Fibroblast of villous mesenchyme (primary cell): ENCODE measurements at regions not wholly inside any gene's neighbourhood (a gene's known extent, or its start where the extent isn't known, plus 50 kb on each side); places are given as distances from the start of the nearest gene placed in this dataset.

Experiments used
- DNase-seq: peaks from one replicate; pipeline ENCODE4 v3.0.0-alpha.2; 2010; ENCODE audit warnings: low read depth
- H3K4me3 ChIP-seq: 2 replicates; pipeline ENCODE4 v1.5.1; 2011; ENCODE audit warnings: low read depth, mild to moderate bottlenecking, low read length
- CTCF ChIP-seq: IDR thresholded peaks from 2 replicates; pipeline ENCODE4 v1.5.1; 2012; ENCODE audit warnings: low read depth, mild to moderate bottlenecking, low read length; ENCODE audit not compliant: insufficient read depth

- TF ChIP-seq CTCF = no peak
- DNase-seq = no peak
- no peak overlapping the region for H3K4me3 ChIP-seq
Measured at GRCh38 chr12:123047289-123047688, 66.8 kb downstream of the ARL6IP4 start.

GRCh38 chr12:123046431-123046830 lies 66.0 kb downstream of the ARL6IP4 start:
- TF ChIP-seq CTCF = no peak
- DNase-seq = peak; percentile 36
- no peak overlapping the region for H3K4me3 ChIP-seq

DNA sequence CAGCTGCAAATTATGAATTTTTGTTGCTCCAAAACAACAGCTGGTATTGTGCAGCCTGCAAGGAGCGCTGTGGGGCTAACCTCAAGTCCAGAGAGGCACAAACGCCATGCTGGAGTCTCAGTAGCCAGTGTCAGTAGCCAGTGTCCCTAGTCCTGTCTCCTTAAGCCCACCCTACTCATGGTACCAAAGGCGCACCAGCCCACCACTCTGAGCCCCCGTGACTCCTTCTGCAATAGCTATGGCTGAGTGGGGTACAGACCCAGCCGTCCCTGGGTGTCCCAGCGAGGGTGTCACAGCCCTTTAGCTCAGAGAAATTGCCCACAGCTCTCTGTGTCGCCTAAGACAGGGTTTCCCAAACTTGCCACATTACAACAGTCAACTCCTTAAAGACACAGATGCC lies 65.2 kb downstream of the ARL6IP4 start:
- no peak overlapping the region for H3K4me3 ChIP-seq
- DNase-seq = no peak
- TF ChIP-seq CTCF = no peak

DNA sequence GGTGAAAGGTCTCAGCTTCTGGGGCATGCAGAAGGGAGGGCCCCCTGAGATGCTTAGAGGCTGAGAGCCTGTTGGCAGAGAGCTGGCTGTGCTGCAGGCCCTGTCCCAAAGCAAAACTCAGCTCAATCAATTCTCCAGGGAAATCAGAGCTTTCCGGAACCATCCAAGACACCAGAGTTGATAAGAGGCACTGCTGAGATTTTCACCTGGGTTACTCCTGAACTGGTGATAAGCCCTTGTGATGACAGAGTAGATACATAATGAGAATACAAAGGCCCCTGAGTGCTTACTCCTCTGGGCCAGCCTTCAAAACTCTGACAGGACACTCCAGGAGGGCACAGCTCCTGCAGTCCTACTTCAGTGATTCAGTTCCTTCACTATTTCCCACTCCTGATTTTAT lies 63.9 kb downstream of the ARL6IP4 start:
- DNase-seq = no peak
- H3K4me3 ChIP-seq = no peak overlapping the region
- TF ChIP-seq CTCF = no peak

DNA sequence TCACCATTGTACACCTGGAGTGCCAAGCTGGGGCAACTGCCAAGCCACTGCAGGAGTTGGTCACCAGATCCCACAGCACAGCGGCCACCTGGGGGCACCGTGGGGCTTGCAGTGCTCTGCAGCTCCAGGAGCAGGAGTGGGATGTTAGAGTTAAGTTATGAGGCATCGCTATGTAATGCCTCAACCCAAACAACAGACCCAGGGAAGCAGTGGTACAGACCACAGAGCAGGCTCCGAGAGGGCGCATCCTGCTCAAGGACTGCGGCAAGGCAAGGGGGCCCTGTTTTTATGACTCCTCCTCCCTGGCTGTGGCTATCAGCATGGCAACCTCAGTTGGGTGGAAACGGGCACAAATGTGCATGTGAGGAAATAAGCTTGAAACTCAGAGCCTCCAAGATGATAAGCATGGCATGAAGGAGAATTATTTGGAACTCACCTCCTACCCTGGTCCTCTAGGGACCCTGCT lies 63.1 kb downstream of the ARL6IP4 start:
- H3K4me3 ChIP-seq = no peak overlapping the region
- peak; percentile 74 for TF ChIP-seq CTCF
- peak; percentile 97 for DNase-seq

GRCh38 chr12:123042833-123043232 lies 62.4 kb downstream of the ARL6IP4 start:
- DNase-seq = no peak

More at GRCh38 chr12:123042833-123043232, 62.4 kb downstream of the ARL6IP4 start:
- no peak for TF ChIP-seq CTCF
- H3K4me3 ChIP-seq = peak overlapping the region; percentile 42
